ENCODE measurements at regions not wholly inside any gene's neighbourhood (a gene's known extent, or its start where the extent isn't known, plus 50 kb on each side); places are given as distances from the start of the nearest gene placed in this dataset.

GRCh38 chr6:23316931-23317330 is 747.6 kb downstream of the HDGFL1 start:
- H3K4me3 ChIP-seq (ENCODE audit: insufficient read depth, low read length) = no peak overlapping the region
- H3K9me3 ChIP-seq (ENCODE audit: low read depth, low read length) = no peaks in the 10 kb centered on the region
- H3K4me1 ChIP-seq (ENCODE audit: insufficient read depth, low read length) = no peaks in the 10 kb centered on the region
- no peak overlapping the region for H3K4me2 ChIP-seq (ENCODE audit: insufficient read depth, low read length)
- no peak for TF ChIP-seq CTCF (IDR thresholded peaks at IDR 0.05; ENCODE audit: extremely low read depth, low read depth, low read length)
- no peaks in the 10 kb centered on the region for H3K36me3 ChIP-seq (ENCODE audit: insufficient read depth, low read length)
- no peaks in the 10 kb centered on the region for H3K27me3 ChIP-seq (ENCODE audit: insufficient read depth, low read length)
- no peaks in the 10 kb centered on the region for H4K20me1 ChIP-seq (ENCODE audit: insufficient read depth, low read length)
- H2AFZ ChIP-seq (ENCODE audit: low read length) = no peak overlapping the region
- no peaks in the 10 kb centered on the region for H3K79me2 ChIP-seq (ENCODE audit: insufficient read depth, low read length)
- no peak for DNase-seq (ENCODE audit: insufficient read length, low spot score, missing footprints)
- no peak overlapping the region for H3K27ac ChIP-seq (ENCODE audit: low read depth, low read length)

GRCh38 chr6:23319582-23319981 is 750.2 kb downstream of the HDGFL1 start:
- TF ChIP-seq CTCF (IDR thresholded peaks at IDR 0.05; ENCODE audit: extremely low read depth, low read depth, low read length) = no peak
- Histone ChIP-seq H4K20me1 (ENCODE audit: insufficient read depth, low read length) (no peaks in the 10 kb centered on the region), H3K4me3 (ENCODE audit: insufficient read depth, low read length) (no peak overlapping the region), H3K27ac (ENCODE audit: low read depth, low read length) (no peak overlapping the region), H3K27me3 (ENCODE audit: insufficient read depth, low read length) (no peaks in the 10 kb centered on the region), H3K4me1 (ENCODE audit: insufficient read depth, low read length) (no peaks in the 10 kb centered on the region), H3K9me3 (ENCODE audit: low read depth, low read length) (no peaks in the 10 kb centered on the region), H3K4me2 (ENCODE audit: insufficient read depth, low read length) (no peak overlapping the region), H2AFZ (ENCODE audit: low read length) (no peak overlapping the region), H3K79me2 (ENCODE audit: insufficient read depth, low read length) (no peaks in the 10 kb centered on the region), H3K36me3 (ENCODE audit: insufficient read depth, low read length) (no peaks in the 10 kb centered on the region)
- DNase-seq (ENCODE audit: insufficient read length, low spot score, missing footprints) = no peak

- H3K4me2 ChIP-seq (ENCODE audit: insufficient read depth, low read length) = no peak overlapping the region
- TF ChIP-seq CTCF (IDR thresholded peaks at IDR 0.05; ENCODE audit: extremely low read depth, low read depth, low read length) = no peak
These were observed 751.2 kb downstream of the HDGFL1 start for GRCh38 chr6:23320471-23321015.

DNA sequence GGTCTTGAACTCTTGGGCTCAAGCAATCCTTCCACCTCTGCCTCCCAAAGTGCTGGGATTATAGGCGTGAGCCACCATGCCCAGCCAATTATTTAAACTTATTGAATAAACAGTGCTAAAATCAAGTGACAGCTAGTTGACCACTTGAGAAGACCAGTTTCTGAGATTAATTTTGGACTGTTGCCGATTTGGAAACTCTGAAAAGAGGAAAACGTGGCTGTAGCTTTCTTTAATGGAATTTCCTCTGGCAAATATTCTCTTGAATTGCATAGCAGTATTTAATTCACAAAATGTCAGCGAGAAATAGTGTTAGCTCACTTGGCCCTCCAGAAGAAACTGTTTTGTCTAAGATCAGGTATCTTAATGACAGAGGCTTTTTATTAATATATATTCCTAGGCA is 754.5 kb downstream of the HDGFL1 start:
- H3K4me3 ChIP-seq (ENCODE audit: insufficient read depth, low read length) = no peak overlapping the region
- no peak for TF ChIP-seq CTCF (IDR thresholded peaks at IDR 0.05; ENCODE audit: extremely low read depth, low read depth, low read length)

More at GRCh38 chr6:23320471-23321015, 751.2 kb downstream of the HDGFL1 start:
- no peak for DNase-seq (ENCODE audit: insufficient read length, low spot score, missing footprints)
- no peaks in the 10 kb centered on the region for H3K4me1 ChIP-seq (ENCODE audit: insufficient read depth, low read length)
- H3K27ac ChIP-seq (ENCODE audit: low read depth, low read length) = no peak overlapping the region
- H3K9me3 ChIP-seq (ENCODE audit: low read depth, low read length) = no peaks in the 10 kb centered on the region
- no peaks in the 10 kb centered on the region for H3K27me3 ChIP-seq (ENCODE audit: insufficient read depth, low read length)
- no peaks in the 10 kb centered on the region for H4K20me1 ChIP-seq (ENCODE audit: insufficient read depth, low read length)
- no peaks in the 10 kb centered on the region for H3K79me2 ChIP-seq (ENCODE audit: insufficient read depth, low read length)
- no peak overlapping the region for H3K4me3 ChIP-seq (ENCODE audit: insufficient read depth, low read length)
- no peaks in the 10 kb centered on the region for H3K36me3 ChIP-seq (ENCODE audit: insufficient read depth, low read length)
- H2AFZ ChIP-seq (ENCODE audit: low read length) = no peak overlapping the region

More for the DNA sequence above, 754.5 kb downstream of the HDGFL1 start:
- no peak overlapping the region for H3K27ac ChIP-seq (ENCODE audit: low read depth, low read length)
- no peak overlapping the region for H2AFZ ChIP-seq (ENCODE audit: low read length)
- H3K9me3 ChIP-seq (ENCODE audit: low read depth, low read length) = no peaks in the 10 kb centered on the region
- no peaks in the 10 kb centered on the region for H3K27me3 ChIP-seq (ENCODE audit: insufficient read depth, low read length)
- H3K4me2 ChIP-seq (ENCODE audit: insufficient read depth, low read length) = no peak overlapping the region
- no peaks in the 10 kb centered on the region for H3K4me1 ChIP-seq (ENCODE audit: insufficient read depth, low read length)
- H3K79me2 ChIP-seq (ENCODE audit: insufficient read depth, low read length) = no peaks in the 10 kb centered on the region
- DNase-seq (ENCODE audit: insufficient read length, low spot score, missing footprints) = no peak
- no peaks in the 10 kb centered on the region for H4K20me1 ChIP-seq (ENCODE audit: insufficient read depth, low read length)
- H3K36me3 ChIP-seq (ENCODE audit: insufficient read depth, low read length) = no peaks in the 10 kb centered on the region

All from osteoblast (primary cell).